Stimulated activated naive B cell treated with anti-CD40 and anti-IgM and Interleukin-4, amounts not matched to agents 10 μg/mL and 1 μg/mL and 100 μg/mL, for 72 hours (primary cell): ENCODE measurements at regions not wholly inside any gene's neighbourhood (a gene's known extent, or its start where the extent isn't known, plus 50 kb on each side); places are given as distances from the start of the nearest gene placed in this dataset.
"Not testable (repeated sequence)": the region's sequence is repeated elsewhere in the genome, so short reads cannot be mapped to it uniquely, and the experiment has no call there.

Experiments used
- ATAC-seq, 2 donors: fragments of 150-1000 bp; cut with Tn5 transposase; replicated peaks; 2 replicates each; pipeline ENCODE4 v1.10.0; 2021; ENCODE audit warnings: moderate library complexity in 1 of 2
- DNase-seq: peaks from one replicate; pipeline ENCODE4 v3.0.0; 2021
- H3K27ac Mint-ChIP-seq: one replicate; pipeline ENCODE4 v1.8.0; 2022; ENCODE audit warnings: mild to moderate bottlenecking, mixed read lengths
- H3K27me3 Mint-ChIP-seq, 2 donors: one replicate each; pipeline ENCODE4 v1.8.0; 2022; ENCODE audit warnings: mixed read lengths in 2 of 2
- H3K36me3 Mint-ChIP-seq, 2 donors: one replicate each; pipeline ENCODE4 v1.8.0; 2022; ENCODE audit warnings: mixed read lengths in 2 of 2, mild to moderate bottlenecking in 1 of 2
- H3K4me1 Mint-ChIP-seq, 2 donors: one replicate each; pipeline ENCODE4 v1.8.0; 2022; ENCODE audit warnings: mixed read lengths in 2 of 2, mild to moderate bottlenecking in 1 of 2
- H3K4me3 Mint-ChIP-seq, 2 donors: one replicate each; pipeline ENCODE4 v1.8.0; 2022; ENCODE audit warnings: mild to moderate bottlenecking in 2 of 2, mixed read lengths in 2 of 2, moderate library complexity in 1 of 2
- H3K9me3 Mint-ChIP-seq, 2 donors: one replicate each; pipeline ENCODE4 v1.8.0; 2022; ENCODE audit warnings: mixed read lengths in 2 of 2, mild to moderate bottlenecking in 1 of 2

- Mint-ChIP-seq H3K9me3 (peaks cover 5 to 10% of the 10 kb centered on the region in 2 donors), H3K36me3 (no peaks in the 10 kb centered on the region), H3K27me3 (no peaks in the 10 kb centered on the region), H3K27ac (no peak overlapping the region), H3K4me3 (no peak overlapping the region), H3K4me1 (no peaks in the 10 kb centered on the region)
- ATAC-seq: no peak
- DNase-seq: no peak
Measured at GRCh38 chr21:22164912-22165311, 1166.7 kb downstream of the NCAM2 start.

GRCh38 chr21:22174746-22175145 is 1176.5 kb downstream of the NCAM2 start:
- Mint-ChIP-seq H3K9me3 (peaks cover 5 to 8% of the 10 kb centered on the region in 2 donors), H3K36me3 (no peaks in the 10 kb centered on the region), H3K27me3 (no peaks in the 10 kb centered on the region), H3K4me3 (no peak overlapping the region), H3K4me1 (no peaks in the 10 kb centered on the region), H3K27ac (no peak overlapping the region)
- DNase-seq (no peak), ATAC-seq (no peak)

GRCh38 chr21:22189278-22189677 is 1191.1 kb downstream of the NCAM2 start:
- no peaks in the 10 kb centered on the region for H3K4me1 Mint-ChIP-seq
- peaks cover 0 to 3% of the 10 kb centered on the region in 2 donors for H3K9me3 Mint-ChIP-seq
- no peak overlapping the region for H3K4me3 Mint-ChIP-seq
- no peak overlapping the region for H3K27ac Mint-ChIP-seq
- ATAC-seq: no peak
- no peaks in the 10 kb centered on the region for H3K27me3 Mint-ChIP-seq
- DNase-seq: no peak
- H3K36me3 Mint-ChIP-seq: no peaks in the 10 kb centered on the region

- no peak overlapping the region for H3K27ac Mint-ChIP-seq
Measured at GRCh38 chr21:22191581-22191980, 1193.4 kb downstream of the NCAM2 start.

GRCh38 chr21:22192766-22193165 is 1194.6 kb downstream of the NCAM2 start:
- peaks cover 0 to 3% of the 10 kb centered on the region in 2 donors for H3K9me3 Mint-ChIP-seq
- no peaks in the 10 kb centered on the region for H3K36me3 Mint-ChIP-seq
- H3K27ac Mint-ChIP-seq: no peak overlapping the region
- H3K27me3 Mint-ChIP-seq: no peaks in the 10 kb centered on the region
- H3K4me1 Mint-ChIP-seq: no peaks in the 10 kb centered on the region
- no peak for ATAC-seq
- DNase-seq: no peak
- no peak overlapping the region for H3K4me3 Mint-ChIP-seq

More at GRCh38 chr21:22191581-22191980, 1193.4 kb downstream of the NCAM2 start:
- Mint-ChIP-seq H3K4me1 (no peaks in the 10 kb centered on the region), H3K27me3 (no peaks in the 10 kb centered on the region), H3K36me3 (no peaks in the 10 kb centered on the region), H3K9me3 (peaks cover 0 to 3% of the 10 kb centered on the region in 2 donors), H3K4me3 (no peak overlapping the region)
- ATAC-seq (no peak), DNase-seq (no peak)

- not testable (repeated sequence) for H3K9me3 Mint-ChIP-seq, H3K27ac Mint-ChIP-seq, H3K4me1 Mint-ChIP-seq, H3K4me3 Mint-ChIP-seq, H3K27me3 Mint-ChIP-seq, ATAC-seq, H3K36me3 Mint-ChIP-seq, DNase-seq
Measured at GRCh38 chr21:22194986-22195385, 1196.8 kb downstream of the NCAM2 start.

- no peaks in the 10 kb centered on the region for H3K36me3 Mint-ChIP-seq
- no peak for ATAC-seq
Measured at GRCh38 chr21:22200378-22201092, 1202.3 kb downstream of the NCAM2 start.

GRCh38 chr21:22201126-22201525 is 1202.9 kb downstream of the NCAM2 start:
- no peak for DNase-seq
- Mint-ChIP-seq H3K4me1 (no peaks in the 10 kb centered on the region), H3K9me3 (no peaks in the 10 kb centered on the region)

More at GRCh38 chr21:22200378-22201092, 1202.3 kb downstream of the NCAM2 start:
- DNase-seq: no peak
- Mint-ChIP-seq H3K4me1 (no peaks in the 10 kb centered on the region), H3K27me3 (no peaks in the 10 kb centered on the region), H3K27ac (no peak overlapping the region), H3K4me3 (no peak overlapping the region), H3K9me3 (no peaks in the 10 kb centered on the region)

GRCh38 chr21:22201669-22202068 is 1203.5 kb downstream of the NCAM2 start:
- Mint-ChIP-seq H3K9me3 (no peaks in the 10 kb centered on the region), H3K27me3 (no peaks in the 10 kb centered on the region), H3K4me1 (no peaks in the 10 kb centered on the region), H3K4me3 (no peak overlapping the region), H3K36me3 (no peaks in the 10 kb centered on the region), H3K27ac (no peak overlapping the region)
- DNase-seq: no peak
- no peak for ATAC-seq

More at GRCh38 chr21:22201126-22201525, 1202.9 kb downstream of the NCAM2 start:
- H3K27ac Mint-ChIP-seq: no peak overlapping the region
- H3K4me3 Mint-ChIP-seq: no peak overlapping the region
- ATAC-seq: no peak
- no peaks in the 10 kb centered on the region for H3K36me3 Mint-ChIP-seq
- H3K27me3 Mint-ChIP-seq: no peaks in the 10 kb centered on the region

- no peak for ATAC-seq
- no peaks in the 10 kb centered on the region for H3K27me3 Mint-ChIP-seq
Measured at GRCh38 chr21:22209304-22209700, 1211.1 kb downstream of the NCAM2 start.

GRCh38 chr21:22211943-22212342 is 1213.7 kb downstream of the NCAM2 start:
- Mint-ChIP-seq H3K36me3 (no peaks in the 10 kb centered on the region), H3K27me3 (no peaks in the 10 kb centered on the region), H3K27ac (no peak overlapping the region), H3K4me1 (no peaks in the 10 kb centered on the region), H3K9me3 (peaks cover 0 to 6% of the 10 kb centered on the region in 2 donors), H3K4me3 (no peak overlapping the region)
- no peak for ATAC-seq
- DNase-seq: no peak

More at GRCh38 chr21:22209304-22209700, 1211.1 kb downstream of the NCAM2 start:
- H3K27ac Mint-ChIP-seq: no peak overlapping the region
- H3K36me3 Mint-ChIP-seq: no peaks in the 10 kb centered on the region
- no peak overlapping the region for H3K4me3 Mint-ChIP-seq
- no peak for DNase-seq
- H3K9me3 Mint-ChIP-seq: peaks cover 0 to 5% of the 10 kb centered on the region in 2 donors
- H3K4me1 Mint-ChIP-seq: no peaks in the 10 kb centered on the region

- Mint-ChIP-seq H3K4me3 (no peak overlapping the region), H3K9me3 (no peaks in the 10 kb centered on the region), H3K27ac (no peak overlapping the region), H3K27me3 (no peaks in the 10 kb centered on the region), H3K4me1 (no peaks in the 10 kb centered on the region), H3K36me3 (no peaks in the 10 kb centered on the region)
- ATAC-seq (peak; percentile 95 to 96), DNase-seq (no peak)
Measured at GRCh38 chr21:22223385-22223784, 1225.2 kb downstream of the NCAM2 start.

GRCh38 chr21:22224261-22224660 is 1226.1 kb downstream of the NCAM2 start:
- no peak for DNase-seq
- Mint-ChIP-seq H3K27me3 (no peaks in the 10 kb centered on the region), H3K4me1 (no peaks in the 10 kb centered on the region), H3K4me3 (no peak overlapping the region), H3K27ac (no peak overlapping the region), H3K36me3 (no peaks in the 10 kb centered on the region), H3K9me3 (no peaks in the 10 kb centered on the region)
- peak; percentile 64 to 81 for ATAC-seq

- DNase-seq (no peak), ATAC-seq (no peak)
- no peak overlapping the region for H3K4me3 Mint-ChIP-seq
- no peak overlapping the region for H3K27ac Mint-ChIP-seq
- H3K9me3 Mint-ChIP-seq: no peaks in the 10 kb centered on the region
- H3K36me3 Mint-ChIP-seq: no peaks in the 10 kb centered on the region
- no peaks in the 10 kb centered on the region for H3K27me3 Mint-ChIP-seq
- H3K4me1 Mint-ChIP-seq: no peaks in the 10 kb centered on the region
Measured at GRCh38 chr21:22225299-22225698, 1227.1 kb downstream of the NCAM2 start.

GRCh38 chr21:22231013-22231412 is 1232.8 kb downstream of the NCAM2 start:
- Mint-ChIP-seq H3K4me1 (no peaks in the 10 kb centered on the region), H3K27ac (no peak overlapping the region), H3K36me3 (no peaks in the 10 kb centered on the region), H3K27me3 (no peaks in the 10 kb centered on the region), H3K9me3 (peaks cover 0 to 3% of the 10 kb centered on the region in 2 donors), H3K4me3 (no peak overlapping the region)
- DNase-seq: no peak
- no peak for ATAC-seq
